Right hindlimb (tissue), 1 donor: ENCODE measurements at regions not wholly inside any gene's neighbourhood (a gene's known extent, or its start where the extent isn't known, plus 50 kb on each side); places are given as distances from the start of the nearest gene placed in this dataset.
"Not testable (repeated sequence)": the region's sequence is repeated elsewhere in the genome, so short reads cannot be mapped to it uniquely, and the experiment has no call there.

ENCODE experiments used
- DNase-seq: peaks from one replicate; pipeline ENCODE4 v3.0.0-alpha.2; 2018

- no peak for DNase-seq
These were observed 197.2 kb downstream of the DIRAS2 start for GRCh38 chr9:90445391-90445790.

DNA sequence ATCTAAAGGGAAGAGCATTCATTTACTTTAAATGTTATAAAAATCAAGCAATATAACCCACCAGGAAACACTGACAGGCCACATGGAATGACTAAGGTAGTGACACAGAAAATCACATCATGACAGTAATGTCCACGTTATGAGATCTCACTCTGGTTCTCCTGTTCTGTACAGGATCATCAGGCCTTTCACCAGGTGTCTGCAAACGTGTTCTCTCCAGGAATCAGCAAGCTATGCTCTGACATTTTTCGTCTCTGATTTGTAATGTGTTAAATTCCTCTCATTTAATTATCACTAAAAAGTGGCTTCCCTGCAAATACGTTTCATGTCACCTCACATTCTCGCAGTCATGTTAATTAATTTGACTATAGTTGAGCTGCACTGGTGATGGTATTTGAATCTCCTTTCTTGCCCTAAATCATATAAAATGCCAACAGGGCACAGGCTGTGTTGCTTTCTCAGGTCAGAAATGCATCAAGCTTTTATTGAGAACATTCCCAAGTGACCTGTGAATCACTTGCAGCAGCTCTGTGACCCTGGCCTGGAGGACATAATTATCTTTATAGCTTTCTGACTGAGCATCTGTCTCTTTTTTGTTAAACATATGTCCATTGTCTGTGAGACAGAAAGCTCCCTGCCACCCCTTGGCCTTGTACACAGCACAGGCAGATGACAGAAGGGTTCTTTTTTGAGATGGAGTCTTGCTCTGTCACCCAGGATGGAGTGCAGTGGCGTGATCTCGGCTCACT lies 196.2 kb downstream of the DIRAS2 start:
- DNase-seq: no peak

GRCh38 chr9:90447773-90448172 lies 194.9 kb downstream of the DIRAS2 start:
- DNase-seq: no peak

GRCh38 chr9:90449213-90449925 lies 193.3 kb downstream of the DIRAS2 start:
- DNase-seq: no peak

GRCh38 chr9:90451804-90452203 lies 190.8 kb downstream of the DIRAS2 start:
- DNase-seq: no peak

DNA sequence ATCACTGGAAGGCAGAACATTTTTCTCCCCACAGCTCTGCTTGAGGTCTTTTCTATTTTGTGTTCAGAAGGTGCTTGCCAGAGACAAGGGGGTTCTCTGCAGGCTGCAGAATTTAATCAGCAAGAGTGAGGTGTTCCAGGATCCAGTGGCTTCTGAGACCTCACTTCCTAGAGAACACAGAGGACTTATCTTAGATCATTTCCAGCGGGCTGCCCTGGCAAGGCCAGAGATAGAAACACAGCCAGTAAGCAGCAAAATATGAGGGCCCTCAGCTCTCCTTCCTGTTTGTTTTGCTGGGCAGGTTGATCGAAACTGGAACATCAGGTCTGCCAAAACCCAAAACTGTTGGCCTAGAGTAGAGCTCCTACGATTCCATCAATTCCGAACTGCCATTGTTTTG lies 187.3 kb downstream of the DIRAS2 start:
- no peak for DNase-seq

- no peak for DNase-seq
These were observed 185.0 kb downstream of the DIRAS2 start for GRCh38 chr9:90457386-90458190.

DNA sequence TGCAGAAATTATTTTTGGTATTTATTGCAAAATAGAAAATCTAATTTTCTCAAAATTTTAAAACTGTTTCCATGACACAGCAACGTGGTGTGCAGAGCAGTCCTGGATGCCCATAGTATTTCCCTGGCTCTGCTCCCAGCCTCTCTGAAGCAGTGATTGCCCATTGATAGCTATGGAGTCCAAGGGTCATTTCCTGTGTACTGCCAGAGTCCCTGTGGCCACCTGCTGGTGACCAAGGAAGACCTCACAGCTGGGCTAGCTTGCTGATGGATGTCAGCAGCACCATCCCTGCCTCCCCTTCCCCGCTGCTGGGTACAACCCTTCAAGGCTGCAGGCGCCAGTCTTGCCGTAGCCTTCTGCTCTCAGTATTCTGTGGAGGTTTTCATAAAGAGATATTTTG lies 184.1 kb downstream of the DIRAS2 start:
- no peak for DNase-seq

- DNase-seq: no peak
These were observed 183.3 kb downstream of the DIRAS2 start for GRCh38 chr9:90459321-90459720.

DNA sequence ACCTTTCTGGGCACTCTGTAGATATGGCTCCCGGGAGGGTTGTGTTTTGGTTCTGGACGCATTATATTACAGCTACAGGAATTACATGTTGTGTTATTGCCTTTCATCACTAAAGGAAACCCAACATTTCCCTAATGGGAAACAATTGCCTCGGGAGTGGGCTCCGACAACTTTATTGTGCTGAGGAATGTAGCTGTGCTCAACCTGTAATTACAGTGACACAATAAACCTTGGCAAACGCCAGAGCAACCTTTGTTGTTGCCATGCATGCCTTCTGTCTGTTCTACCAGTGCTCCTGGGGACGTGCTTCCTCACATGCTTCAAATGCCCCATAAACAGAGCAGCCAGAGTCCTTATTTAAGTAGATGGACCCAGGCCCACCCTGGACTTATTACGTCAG lies 182.4 kb downstream of the DIRAS2 start:
- no peak for DNase-seq

GRCh38 chr9:90464978-90465377 lies 177.6 kb downstream of the DIRAS2 start:
- DNase-seq: no peak

DNA sequence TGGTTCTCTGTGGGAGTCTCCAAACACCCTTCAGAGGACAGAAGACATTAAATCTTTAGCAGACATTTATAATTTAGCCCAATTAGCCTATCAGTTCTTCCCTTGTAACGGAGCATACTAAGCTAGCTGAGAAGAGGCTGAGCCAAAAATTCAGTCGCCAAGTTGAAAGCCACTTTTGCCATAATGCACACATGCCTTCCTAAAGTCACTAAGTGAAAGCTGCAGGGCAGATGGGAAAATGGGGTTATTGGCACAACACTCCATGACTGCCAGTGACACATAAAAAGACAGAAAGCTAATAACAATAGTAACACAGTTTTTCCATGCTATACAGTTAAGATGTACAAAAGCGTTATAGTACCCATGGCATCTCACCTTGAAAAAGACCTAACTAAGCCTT lies 176.2 kb downstream of the DIRAS2 start:
- DNase-seq: no peak

DNA sequence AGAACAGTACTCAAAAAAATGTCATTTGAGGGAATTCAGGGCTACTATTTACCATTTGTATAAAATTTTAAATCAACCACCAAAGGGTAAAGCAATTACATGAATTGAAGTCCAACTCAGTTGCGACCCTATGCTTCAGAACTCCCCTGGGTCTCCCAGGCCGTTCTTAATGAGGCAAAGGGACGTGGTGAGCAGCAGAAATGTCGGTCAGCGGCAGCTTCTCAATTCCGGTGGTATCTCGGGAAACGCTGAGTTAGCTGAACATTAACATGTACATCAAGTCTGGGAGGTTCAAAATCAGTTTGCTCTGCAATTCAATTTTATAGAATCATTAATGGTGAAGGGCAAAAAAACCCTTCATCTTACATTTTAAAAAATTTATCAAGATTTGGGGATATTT lies 173.2 kb downstream of the DIRAS2 start:
- no peak for DNase-seq

DNA sequence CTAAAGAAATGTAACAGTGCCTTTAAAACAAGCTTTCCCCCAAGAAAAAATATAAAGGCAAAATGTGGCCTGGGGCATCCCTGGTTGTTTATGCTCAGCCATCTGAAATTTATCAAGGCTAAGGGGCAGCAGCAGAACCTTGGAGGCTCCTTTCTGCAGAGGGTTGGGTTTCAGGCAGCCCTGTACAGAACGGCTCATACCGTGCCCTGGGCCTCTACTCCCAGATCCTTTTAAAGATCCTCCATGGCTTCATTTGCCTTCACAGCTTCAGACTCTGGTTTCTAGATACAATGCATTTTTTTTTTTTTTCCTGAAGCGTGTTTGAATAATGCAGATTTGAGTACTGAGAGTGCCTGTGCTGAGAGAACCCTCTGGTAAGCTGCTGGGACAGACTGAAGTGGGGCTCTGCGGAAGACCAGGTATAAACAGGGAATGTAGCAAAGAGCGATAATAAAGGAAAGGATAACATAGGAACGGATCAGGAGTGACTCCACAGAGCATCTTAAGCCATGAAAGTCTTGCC lies 172.7 kb downstream of the DIRAS2 start:
- DNase-seq: no peak

- no peak for DNase-seq
These were observed 166.6 kb downstream of the DIRAS2 start for GRCh38 chr9:90476058-90476457.

DNA sequence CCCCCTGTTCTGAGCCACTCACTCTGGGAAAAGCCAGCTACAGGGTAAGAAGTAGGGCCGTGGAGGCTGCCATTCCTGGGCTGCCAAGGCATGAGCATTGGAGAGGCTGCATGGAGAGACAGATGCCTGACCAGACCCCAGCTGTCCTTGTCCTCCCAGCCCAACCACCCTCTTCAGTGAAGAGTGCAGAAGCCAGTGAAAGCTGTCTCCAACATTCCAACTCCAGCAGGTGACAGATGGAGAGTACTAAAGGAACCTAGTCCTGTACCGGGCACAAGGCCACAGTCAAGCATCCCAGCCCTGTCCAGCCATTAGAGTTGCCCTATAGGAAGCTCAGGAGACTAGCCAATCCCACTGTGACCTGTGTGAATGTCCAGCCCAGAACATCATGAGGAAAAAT lies 165.1 kb downstream of the DIRAS2 start:
- DNase-seq: no peak

- DNase-seq: no peak
These were observed 163.8 kb downstream of the DIRAS2 start for GRCh38 chr9:90478821-90479220.

GRCh38 chr9:90485028-90485427 lies 157.6 kb downstream of the DIRAS2 start:
- DNase-seq: no peak

DNA sequence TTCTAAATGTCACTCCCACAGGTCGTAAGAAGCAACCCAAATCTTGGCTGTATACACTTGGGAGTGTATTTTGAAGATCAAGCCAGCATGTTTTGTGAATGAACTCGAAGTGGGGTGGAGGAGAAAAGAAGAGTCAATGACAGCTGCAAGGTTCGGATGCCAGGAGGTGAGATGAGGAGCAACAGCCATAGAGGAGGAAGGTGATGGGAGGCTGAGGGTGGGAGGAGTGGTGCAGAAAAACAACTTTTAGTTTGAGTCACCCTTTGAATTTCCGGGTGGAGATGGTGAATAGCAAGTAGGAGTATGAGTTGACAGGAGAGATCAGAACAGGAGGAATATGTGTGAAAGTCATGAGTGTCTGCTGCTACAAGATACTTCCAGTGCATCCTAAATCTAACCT lies 153.6 kb downstream of the DIRAS2 start:
- DNase-seq: no peak

DNA sequence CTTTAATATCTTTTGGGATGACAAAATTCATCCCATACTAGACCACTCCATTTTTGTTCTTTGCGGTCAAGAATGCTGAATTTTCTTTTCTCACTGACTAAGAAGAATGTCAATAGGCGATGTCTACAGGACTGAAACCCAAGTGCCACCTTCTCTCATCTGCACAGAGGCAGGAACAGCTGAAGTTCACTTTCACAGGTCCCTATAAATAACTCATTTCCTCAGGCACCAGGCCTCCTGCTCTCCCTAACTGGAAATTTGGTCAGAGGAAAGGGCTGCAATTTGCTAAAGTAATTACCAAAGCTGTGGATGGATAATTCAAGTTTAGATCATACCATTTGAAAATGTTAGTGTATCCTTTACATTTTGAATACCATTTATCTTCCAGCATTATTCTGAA lies 142.9 kb downstream of the DIRAS2 start:
- no peak for DNase-seq

GRCh38 chr9:90502134-90502533 lies 140.5 kb downstream of the DIRAS2 start:
- no peak for DNase-seq

GRCh38 chr9:90504486-90504885 lies 138.1 kb downstream of the DIRAS2 start:
- no peak for DNase-seq

DNA sequence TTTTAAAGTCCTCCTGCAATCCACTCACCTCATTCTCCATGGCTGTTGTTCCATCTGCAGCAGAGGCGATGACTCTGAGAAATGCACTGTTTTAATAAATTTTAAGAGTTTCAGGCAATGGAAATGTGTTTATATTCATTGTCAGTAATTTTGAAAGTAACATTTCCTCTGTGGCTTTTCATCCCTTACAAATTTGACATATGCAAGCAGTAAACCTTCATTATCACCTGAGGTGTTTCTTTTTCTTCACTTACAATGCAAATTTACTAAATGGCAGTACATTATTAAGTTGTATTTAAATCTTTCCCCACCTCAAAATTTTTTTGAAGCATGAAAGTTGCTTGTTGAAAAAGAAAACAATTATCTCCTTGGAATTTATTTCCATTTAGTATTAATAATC lies 136.9 kb downstream of the DIRAS2 start:
- no peak for DNase-seq

- not testable (repeated sequence) for DNase-seq
These were observed 136.2 kb downstream of the DIRAS2 start for GRCh38 chr9:90506402-90506801.
